Testis (tissue), 2 donors: ENCODE measurements at regions not wholly inside any gene's neighbourhood (a gene's known extent, or its start where the extent isn't known, plus 50 kb on each side); places are given as distances from the start of the nearest gene placed in this dataset.

ENCODE experiments used
- POLR2A ChIP-seq: fragments of 450-650 bp; IDR thresholded peaks from one replicate; pipeline ENCODE4 v1.6.1; 2017; ENCODE audit warnings: antibody characterized with exemption, mild to moderate bottlenecking, moderate library complexity
- TF ChIP-seq, protein P1 (sequence below), 3 experiments: fragments of 450-650 bp in 2 of 3; fragments of 200-600 bp in 1 of 3; sonication (generic) in 1 of 3; IDR thresholded peaks; one replicate each; pipeline ENCODE4 v1.5.1; 2016 to 2019; ENCODE audit warnings: antibody characterized with exemption in 3 of 3, mild to moderate bottlenecking in 2 of 3, moderate library complexity in 1 of 3

DNA sequence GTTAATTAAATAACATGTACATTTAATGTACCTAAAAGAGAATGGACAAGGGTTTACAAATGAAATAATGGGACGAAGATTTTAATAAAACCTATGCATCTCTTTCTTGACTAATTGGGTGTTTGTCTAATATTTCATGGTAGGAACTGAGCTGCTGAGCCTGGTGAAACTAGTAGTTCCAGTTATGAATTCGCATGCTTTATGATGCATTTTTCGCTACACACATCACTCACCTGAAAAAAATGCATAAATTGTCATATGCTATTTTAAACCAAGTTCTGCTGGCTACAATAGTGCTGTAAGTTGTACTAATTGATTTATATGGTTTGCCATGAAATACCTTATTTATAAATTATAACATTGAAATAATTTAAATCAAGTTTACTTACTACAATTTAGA, 806.8 kb upstream of the SLITRK5 start:
- TF ChIP-seq, protein P1, sequence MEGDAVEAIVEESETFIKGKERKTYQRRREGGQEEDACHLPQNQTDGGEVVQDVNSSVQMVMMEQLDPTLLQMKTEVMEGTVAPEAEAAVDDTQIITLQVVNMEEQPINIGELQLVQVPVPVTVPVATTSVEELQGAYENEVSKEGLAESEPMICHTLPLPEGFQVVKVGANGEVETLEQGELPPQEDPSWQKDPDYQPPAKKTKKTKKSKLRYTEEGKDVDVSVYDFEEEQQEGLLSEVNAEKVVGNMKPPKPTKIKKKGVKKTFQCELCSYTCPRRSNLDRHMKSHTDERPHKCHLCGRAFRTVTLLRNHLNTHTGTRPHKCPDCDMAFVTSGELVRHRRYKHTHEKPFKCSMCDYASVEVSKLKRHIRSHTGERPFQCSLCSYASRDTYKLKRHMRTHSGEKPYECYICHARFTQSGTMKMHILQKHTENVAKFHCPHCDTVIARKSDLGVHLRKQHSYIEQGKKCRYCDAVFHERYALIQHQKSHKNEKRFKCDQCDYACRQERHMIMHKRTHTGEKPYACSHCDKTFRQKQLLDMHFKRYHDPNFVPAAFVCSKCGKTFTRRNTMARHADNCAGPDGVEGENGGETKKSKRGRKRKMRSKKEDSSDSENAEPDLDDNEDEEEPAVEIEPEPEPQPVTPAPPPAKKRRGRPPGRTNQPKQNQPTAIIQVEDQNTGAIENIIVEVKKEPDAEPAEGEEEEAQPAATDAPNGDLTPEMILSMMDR (IDR thresholded peaks at IDR 0.05) = no peak
- no peak for TF ChIP-seq POLR2A
